DND-41 (cell line): ENCODE measurements at regions not wholly inside any gene's neighbourhood (a gene's known extent, or its start where the extent isn't known, plus 50 kb on each side); places are given as distances from the start of the nearest gene placed in this dataset.

ENCODE experiments used
- EZH2 ChIP-seq: IDR thresholded peaks from 3 replicates; pipeline ENCODE4 v1.6.1; 2012; ENCODE audit warnings: borderline replicate concordance, low read depth, mild to moderate bottlenecking, moderate library complexity, low read length, inconsistent platforms; ENCODE audit not compliant: severe bottlenecking
- TF ChIP-seq, protein P1 (sequence below): IDR thresholded peaks from 2 replicates; pipeline ENCODE4 v1.5.1; 2012; ENCODE audit warnings: borderline replicate concordance, low read length, moderate library complexity, mild to moderate bottlenecking; ENCODE audit not compliant: poor library complexity, severe bottlenecking; ENCODE audit errors: extremely low read depth

DNA sequence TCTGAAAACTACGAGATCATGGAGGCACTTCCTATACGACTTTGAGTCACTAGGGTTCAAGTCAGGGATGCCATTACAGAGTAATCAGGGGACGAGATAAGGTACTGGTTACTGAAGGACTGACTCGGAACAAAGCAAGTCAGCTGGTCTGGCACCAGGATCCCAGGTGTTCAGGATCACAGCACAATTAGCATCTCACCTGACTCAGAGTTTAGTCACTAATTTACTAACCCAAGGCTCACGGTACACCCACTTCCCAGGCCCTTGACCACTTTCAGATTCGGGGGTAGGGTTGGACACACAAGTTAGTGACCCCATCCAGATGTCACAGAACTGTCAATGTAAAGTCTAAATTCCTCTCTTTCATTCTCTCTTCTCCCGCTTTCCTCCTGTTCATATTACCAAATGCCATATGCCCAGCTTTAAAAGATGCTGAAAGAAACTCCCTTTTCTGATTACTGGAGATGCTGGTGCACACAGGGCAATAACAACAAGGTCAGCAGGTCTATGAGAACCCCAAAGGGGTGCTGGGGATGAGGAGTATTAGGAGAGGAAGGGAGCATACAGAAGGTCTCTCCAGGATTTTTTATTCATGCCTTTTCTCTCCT is 657.8 kb downstream of the TLE1 start:
- TF ChIP-seq, protein P1, sequence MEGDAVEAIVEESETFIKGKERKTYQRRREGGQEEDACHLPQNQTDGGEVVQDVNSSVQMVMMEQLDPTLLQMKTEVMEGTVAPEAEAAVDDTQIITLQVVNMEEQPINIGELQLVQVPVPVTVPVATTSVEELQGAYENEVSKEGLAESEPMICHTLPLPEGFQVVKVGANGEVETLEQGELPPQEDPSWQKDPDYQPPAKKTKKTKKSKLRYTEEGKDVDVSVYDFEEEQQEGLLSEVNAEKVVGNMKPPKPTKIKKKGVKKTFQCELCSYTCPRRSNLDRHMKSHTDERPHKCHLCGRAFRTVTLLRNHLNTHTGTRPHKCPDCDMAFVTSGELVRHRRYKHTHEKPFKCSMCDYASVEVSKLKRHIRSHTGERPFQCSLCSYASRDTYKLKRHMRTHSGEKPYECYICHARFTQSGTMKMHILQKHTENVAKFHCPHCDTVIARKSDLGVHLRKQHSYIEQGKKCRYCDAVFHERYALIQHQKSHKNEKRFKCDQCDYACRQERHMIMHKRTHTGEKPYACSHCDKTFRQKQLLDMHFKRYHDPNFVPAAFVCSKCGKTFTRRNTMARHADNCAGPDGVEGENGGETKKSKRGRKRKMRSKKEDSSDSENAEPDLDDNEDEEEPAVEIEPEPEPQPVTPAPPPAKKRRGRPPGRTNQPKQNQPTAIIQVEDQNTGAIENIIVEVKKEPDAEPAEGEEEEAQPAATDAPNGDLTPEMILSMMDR, result no peak
- no peak for TF ChIP-seq EZH2
